ENCODE measurements at regions not wholly inside any gene's neighbourhood (a gene's known extent, or its start where the extent isn't known, plus 50 kb on each side); places are given as distances from the start of the nearest gene placed in this dataset.

DNA sequence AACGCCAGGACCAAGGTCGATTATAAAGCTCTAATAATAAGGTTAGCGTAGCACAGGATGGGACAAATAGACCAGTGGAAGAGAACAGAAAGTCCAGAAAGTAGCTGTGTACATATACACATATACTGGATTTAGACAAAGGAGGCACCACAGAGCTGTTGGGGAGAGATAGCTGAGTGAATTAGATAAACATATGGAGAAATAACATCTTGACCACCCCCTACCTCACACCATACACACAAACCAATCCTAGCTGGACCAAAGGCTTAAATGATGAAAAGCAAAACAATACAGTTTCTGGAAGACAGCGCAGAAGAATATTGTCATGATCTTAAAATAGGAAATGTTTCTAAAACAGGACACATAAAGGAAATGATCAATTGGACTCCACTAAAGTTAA is 112.9 kb downstream of the PXDC1 start:
- TF ChIP-seq, protein P1, sequence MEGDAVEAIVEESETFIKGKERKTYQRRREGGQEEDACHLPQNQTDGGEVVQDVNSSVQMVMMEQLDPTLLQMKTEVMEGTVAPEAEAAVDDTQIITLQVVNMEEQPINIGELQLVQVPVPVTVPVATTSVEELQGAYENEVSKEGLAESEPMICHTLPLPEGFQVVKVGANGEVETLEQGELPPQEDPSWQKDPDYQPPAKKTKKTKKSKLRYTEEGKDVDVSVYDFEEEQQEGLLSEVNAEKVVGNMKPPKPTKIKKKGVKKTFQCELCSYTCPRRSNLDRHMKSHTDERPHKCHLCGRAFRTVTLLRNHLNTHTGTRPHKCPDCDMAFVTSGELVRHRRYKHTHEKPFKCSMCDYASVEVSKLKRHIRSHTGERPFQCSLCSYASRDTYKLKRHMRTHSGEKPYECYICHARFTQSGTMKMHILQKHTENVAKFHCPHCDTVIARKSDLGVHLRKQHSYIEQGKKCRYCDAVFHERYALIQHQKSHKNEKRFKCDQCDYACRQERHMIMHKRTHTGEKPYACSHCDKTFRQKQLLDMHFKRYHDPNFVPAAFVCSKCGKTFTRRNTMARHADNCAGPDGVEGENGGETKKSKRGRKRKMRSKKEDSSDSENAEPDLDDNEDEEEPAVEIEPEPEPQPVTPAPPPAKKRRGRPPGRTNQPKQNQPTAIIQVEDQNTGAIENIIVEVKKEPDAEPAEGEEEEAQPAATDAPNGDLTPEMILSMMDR (IDR thresholded peaks at IDR 0.05): no peak
- no peak for TF ChIP-seq POLR2A (IDR thresholded peaks at IDR 0.05)
- TF ChIP-seq POLR2AphosphoS5 (IDR thresholded peaks at IDR 0.05; ENCODE audit: insufficient read depth in 1 of 2, low read depth in 1 of 2): no peak
